MM.1S (cell line): ENCODE measurements at regions not wholly inside any gene's neighbourhood (a gene's known extent, or its start where the extent isn't known, plus 50 kb on each side); places are given as distances from the start of the nearest gene placed in this dataset.

ENCODE experiments used
- CTCF ChIP-seq: fragments of 300-600 bp; sonication (generic); IDR thresholded peaks from 2 replicates; pipeline ENCODE4 v1.5.1; 2016; ENCODE audit warnings: antibody characterized with exemption, low read length, mixed read lengths
- EZH2phosphoT487 ChIP-seq: fragments of 300-600 bp; sonication (generic); IDR thresholded peaks from 2 replicates; pipeline ENCODE4 v1.6.1; 2018; ENCODE audit warnings: antibody characterized with exemption, low read length

GRCh38 chr7:49703881-49704280 is 69.6 kb upstream of the VWC2 start:
- TF ChIP-seq CTCF (no peak), EZH2phosphoT487 (no peak)
